HuH-7.5 (cell line): ENCODE measurements at regions not wholly inside any gene's neighbourhood (a gene's known extent, or its start where the extent isn't known, plus 50 kb on each side); places are given as distances from the start of the nearest gene placed in this dataset.
"Not testable (repeated sequence)": the region's sequence is repeated elsewhere in the genome, so short reads cannot be mapped to it uniquely, and the experiment has no call there.

Source experiments
- DNase-seq: peaks from one replicate; pipeline ENCODE4 v3.0.0; 2011; ENCODE audit warnings: low spot score

DNA sequence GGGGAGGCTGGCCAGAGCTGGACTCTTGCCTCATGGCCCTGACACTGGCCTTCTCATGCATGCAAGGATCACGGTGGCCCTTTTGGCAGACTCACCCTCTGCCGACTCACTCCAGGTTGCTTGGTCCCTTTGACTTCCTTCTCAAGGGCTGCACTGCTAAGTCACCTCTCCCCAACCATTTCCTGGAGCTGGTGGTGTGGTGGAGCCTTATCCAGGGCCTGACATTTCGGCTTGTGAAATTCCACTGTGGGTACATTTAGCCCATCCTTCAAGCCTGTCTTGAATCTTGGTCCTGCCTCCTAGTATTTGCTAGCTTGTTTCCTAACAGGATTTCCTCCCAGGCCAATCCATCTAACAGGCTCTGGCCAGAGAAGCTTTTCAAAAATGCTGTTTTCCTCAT lies 52.6 kb upstream of the JUN start:
- DNase-seq, result no peak

DNA sequence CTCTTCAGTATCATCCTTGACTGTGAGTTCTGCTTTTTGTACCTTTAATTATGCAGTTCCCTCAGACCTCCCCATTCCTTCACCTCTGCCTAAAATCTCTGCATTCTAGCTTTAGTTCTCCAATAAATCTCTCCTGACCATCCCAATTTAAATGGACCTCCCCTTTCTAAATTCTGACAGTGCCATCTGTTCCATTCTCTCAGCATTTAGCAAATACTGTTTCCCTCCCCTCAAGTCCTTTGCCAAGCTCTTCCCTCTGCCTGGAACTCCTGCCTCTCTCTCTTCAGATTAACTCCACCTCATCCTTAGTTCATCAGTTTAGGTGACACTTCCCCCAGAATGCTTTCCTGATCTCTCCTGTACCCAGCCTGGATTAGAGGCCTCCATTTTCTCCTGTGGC lies 54.0 kb upstream of the JUN start:
- DNase-seq, result no peak

DNA sequence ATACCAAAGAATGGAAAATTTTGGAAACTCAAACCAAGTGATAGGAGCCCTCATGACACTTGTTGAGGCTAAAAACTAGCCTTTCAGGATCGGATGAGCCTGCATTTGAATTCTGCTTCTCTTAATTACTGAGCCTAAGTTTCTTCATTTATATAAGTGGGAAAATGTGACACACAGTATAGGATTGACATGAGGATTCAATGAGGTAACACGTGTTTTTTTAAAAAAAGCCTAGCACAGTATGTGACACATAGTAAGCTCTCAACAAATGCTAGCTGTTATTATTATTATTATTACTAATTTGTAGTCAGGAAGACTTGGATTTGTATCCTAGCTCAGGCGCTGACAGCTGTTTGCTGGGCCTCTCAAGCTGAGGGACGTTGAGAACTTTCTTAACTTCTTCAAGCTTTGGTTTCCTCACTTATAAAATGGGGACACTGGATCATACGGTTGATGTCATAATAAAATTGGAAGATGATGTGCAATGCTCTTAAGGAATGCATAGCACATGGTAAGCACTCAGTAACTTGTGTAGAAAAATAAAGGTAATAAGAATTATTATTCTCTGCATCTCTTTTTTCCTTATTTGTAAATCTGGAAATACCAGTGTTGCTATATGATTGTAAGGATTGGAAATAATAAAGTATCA lies 55.4 kb upstream of the JUN start:
- DNase-seq, result no peak

DNA sequence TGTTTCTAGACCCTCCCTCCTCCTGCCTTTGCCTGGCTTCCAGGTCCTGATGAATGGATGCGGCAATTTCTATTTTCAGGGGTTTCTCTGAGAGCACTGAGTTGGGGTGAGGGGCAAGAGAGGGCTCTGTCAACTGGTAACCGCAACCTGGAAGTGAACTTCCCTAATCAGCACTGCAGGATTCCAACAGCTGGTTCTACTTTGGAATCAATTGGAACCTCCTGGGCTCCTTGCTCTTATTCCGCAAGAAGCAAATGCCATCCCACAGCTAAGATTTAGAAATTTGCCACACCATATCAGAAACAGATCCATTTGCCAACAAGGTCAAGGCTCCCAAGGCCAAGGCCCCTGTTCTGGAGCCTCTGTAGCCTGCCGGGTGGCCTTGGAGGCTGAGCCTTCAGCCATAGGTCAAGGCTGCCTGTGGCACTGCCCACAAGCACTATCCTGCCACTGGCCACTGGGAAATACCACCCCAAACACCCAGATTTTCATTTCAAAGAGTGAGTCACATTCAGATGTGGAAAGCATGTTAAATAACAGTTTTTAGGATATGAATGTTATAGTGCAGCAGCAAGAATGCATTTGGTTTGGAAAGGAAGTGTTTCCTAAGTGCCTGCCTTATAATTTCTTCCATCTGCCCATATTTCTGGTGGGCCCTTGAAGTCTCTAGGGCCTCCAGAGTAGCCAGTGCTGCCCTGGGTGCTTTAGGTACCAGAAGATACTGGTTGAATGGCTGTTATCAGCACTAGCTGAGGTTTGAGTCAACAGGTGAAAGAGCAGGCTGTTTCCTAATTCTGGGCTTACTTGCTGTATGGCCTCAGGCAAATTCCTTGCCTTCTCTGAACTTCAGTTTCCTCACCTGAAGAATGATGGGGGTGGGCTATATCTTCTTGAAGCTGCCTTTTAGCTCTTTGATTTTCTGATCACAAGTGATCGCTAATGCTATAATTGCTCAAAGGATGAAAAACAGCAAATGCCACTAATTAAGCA lies 56.3 kb upstream of the JUN start:
- no peak for DNase-seq

DNA sequence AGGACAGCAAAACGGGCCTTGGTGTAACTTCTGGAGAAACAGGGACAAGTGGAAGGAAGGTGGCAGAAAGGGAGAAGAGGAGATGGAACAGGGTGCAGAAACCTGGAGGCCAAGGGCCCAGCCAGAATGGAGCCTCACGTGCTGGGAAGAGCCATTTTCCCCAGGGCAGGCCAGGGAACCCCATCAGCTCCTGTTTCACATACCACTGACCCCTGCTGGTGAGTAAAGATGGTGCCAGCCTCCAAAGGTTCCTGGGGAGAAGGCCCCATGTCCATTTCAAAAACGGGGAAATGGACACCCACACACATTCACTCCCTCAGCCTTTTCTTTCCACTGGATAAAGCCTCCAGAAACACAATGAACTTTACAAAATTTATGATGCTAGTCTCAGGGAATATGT lies 57.6 kb upstream of the JUN start:
- DNase-seq, result no peak

DNA sequence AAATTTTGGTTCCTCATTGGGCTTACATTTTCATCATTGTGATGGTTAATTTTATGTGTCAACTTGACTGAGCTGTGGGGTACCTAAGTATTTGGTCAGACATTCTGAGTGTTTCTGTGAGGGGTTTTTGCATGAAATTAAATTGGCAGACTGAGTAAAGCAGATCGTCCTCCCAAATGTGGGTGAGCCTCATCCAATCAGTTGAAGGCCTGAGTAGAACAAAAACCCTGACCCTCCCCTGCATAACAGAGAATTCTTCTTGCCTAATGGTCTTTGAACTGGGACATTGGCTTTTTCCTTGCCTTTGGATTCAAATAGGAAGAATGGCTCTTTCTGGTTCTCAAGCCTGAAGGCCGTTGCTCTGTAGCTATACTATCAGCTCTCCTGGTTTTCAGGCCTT lies 59.1 kb upstream of the JUN start:
- no peak for DNase-seq

DNA sequence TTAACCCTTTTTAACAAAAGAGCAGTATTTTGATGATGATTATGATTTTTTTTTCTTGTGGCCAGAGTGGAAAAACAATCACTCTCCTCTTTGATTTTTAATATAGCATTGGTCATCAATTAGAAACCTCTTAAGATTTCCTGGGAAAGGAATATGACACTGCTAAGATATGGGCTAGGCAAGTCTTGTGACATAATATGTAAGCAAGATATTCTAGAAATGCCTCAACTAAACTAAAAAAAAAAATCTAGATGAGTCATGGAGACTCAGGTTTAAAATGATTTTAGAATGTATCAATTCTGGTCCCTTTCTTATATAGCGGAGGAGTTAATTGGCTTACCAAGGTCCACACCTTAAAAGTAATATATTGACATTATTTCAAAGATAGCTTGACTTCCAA lies 60.3 kb upstream of the JUN start:
- DNase-seq, result no peak

DNA sequence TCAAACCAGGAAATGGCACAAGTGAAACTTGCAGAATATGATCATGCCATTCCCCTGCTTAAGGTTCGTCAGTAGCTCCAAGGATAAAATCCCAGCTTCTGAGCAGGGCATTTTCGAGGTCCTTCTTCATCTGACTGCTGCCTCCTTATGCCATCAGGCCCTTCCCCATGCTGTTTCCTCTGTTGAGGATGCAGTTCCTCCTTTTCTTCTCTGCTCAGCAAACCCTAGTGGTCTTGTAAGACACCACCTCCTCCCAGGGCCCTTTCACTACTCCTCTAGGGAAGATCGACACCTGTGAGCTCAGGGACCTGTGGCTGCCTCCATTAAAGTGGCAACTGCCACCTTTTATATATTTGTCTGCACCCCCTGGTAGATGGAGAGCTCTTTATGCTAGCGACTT lies 62.1 kb upstream of the JUN start:
- no peak for DNase-seq

DNA sequence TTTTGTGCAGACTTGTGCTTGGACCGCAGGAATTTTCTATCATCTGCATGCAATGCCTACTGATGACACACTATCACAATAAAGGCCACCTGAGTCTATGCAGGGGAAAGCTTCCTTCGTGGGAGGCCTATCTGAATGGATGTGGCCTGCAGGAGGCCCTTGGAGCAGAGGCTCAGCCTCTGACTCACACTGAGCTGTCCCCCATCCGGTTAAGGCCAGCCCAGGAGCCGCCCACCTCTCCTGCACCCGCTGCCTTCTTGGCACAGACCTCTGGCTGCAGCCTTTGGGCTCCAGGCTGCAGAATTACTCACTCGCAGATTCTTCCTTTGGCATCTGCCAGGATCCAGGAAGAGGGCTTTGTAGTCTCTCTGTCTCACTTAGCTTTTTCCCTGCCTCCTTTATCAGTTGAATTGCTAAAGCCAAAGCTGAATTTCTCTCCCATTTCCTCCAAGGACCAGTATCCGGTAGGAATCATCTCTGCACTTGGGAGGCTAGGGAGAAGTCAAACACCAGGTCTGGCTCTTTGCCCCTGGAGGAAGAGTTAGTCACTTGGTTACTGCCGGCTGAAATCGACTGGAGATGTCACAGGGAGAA lies 65.1 kb upstream of the JUN start:
- DNase-seq, result no peak

DNA sequence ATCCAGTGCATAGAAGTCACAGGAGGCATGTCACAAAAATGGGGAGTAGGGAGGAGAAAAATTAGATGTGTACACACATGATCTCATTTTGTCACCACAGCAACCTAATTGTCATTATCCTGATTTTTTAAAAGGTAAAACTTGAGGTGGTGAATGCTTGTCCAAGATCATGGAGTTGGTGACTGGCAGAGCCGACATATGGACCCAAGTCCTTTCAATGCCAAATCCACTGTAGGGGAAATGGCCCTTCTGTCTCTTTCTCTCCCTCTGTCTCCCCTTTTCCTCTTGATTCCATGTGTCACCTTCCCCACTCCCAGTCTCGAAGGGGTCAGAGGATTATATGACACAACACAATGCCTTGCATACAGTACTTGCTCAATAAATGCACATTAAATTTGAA lies 65.7 kb upstream of the JUN start:
- no peak for DNase-seq

DNA sequence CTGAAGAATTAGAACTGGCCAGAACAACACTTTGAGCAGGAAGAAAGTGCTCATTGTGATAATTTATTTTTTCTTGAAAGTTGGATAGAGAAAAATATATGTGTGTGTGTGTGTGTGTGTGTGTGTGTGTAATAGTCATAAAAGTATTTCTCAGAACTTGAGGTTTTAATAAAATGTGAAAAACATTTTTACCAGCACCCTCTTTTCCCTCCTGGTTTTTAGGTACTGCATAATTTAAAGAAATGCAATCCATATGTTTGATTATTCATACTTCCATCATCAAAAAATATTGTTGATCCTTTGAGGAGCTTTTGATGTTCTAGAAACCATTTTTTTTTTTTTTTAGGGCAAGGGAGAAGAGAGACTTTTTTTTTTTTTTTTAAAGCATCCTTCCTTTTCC lies 66.8 kb upstream of the JUN start:
- DNase-seq, result no peak

DNA sequence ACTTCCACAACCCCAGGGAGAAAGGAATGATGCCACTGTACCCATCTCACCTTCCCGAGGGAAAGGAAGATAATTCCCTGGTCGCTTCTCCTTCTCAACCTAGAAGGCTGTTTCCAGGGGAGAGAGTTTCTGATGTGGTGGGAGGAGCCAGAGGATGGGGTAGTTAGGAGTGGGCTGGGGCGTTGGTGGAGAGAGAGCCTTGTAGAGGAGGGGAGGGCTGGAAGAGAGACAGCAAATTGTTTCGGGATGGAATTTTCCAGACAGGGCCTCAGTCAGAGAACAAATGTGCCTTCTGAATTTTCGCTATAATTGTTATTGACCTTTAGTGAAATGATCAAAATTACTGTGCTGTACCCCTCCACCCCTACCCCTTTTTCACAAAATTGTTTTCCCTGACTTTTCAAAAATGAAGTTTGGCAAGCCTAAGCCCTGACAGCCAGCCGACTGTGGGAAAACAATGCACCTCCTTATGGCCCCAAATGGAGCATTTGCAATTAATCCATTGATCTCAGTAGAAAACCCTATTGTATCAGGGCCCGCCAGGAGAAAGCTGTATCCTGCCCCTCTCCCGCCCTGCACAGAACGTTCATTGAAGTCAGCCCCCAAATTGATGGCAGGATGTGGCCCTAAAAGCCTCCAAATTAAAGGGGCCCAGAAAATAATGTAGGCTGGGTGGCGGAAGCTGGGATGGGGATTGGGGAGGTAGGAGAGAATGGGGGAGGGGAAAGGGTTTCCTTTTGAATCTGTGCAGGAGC lies 69.1 kb upstream of the JUN start:
- no peak for DNase-seq

DNA sequence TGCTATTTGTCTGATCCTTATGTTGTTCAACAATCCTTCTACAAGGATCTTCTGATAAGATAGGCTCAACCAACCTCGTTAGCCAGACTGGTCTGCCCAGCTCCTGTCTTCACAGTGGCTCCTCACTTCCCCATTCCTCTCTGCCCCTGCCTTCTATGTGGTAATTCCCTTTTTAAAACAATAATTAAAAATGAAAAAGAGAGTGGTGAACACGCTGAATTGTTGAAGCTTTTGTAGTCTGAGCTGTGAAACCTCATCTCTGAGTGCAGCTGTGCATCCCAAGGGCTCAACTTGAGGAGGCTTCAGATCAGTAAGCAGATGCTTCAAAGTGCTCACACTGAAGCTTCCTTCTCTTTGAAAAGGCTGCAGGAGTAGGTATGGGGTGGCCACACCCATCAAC lies 70.7 kb upstream of the JUN start:
- DNase-seq, result no peak

DNA sequence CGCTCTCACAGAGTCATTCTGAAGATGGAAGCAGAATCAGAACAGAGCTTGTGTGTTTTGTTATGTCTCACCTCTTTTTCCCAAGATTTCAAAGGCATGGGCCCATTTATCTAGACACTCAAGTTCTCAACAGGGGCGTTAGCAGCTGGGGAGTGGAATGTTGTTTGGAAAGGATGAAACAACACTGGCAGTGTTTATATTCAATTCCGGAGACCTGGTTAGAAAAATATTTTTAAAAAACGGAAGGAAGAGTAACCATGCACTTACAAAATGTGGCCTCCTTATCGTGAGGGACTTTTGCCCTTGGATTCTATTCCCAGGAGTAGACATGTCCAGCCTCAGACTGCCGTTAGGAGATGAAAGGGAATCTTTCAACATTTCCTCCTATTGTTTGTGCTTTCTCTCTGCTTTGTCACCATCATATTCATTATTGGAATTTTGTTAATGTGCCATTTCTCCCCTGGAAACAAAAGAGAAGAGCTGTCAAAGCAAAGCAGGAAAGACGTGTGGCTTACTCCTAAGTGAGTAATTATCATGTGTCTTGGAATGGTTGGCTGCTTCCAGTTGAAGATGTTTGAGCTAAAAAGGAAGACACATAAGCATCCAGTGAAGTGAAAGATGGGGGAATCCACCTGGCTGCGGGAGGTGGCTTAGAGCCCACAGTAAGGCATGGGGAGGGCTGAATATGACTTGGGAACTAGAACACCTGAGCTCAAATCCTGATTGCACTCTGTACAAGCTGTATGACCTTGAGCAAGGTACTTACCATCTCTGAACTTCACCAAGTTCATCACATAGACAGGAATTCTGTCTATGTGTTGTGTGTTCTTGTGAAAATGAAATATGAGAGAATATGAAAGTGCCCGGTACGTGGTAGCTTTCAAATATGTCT lies 71.7 kb upstream of the JUN start:
- no peak for DNase-seq

DNA sequence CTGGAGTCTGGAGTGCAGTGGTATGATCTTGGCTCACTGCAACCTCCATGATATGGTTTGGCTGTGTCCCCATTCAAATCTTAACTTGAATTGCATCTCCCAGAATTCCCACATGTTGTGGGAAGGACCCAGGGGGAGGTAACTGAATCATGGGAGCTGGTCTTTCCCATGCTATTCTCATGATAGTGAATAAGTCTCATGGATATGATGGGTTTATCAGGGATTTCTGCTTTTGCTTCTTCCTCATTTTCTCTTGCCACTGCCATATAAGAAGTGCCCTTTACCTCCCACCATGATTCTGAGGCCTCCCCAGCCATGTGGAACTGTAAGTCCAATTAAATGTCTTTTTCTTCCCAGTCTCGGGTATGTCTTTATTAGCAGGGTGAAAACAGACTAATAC lies 72.4 kb upstream of the JUN start:
- not testable (repeated sequence) for DNase-seq

DNA sequence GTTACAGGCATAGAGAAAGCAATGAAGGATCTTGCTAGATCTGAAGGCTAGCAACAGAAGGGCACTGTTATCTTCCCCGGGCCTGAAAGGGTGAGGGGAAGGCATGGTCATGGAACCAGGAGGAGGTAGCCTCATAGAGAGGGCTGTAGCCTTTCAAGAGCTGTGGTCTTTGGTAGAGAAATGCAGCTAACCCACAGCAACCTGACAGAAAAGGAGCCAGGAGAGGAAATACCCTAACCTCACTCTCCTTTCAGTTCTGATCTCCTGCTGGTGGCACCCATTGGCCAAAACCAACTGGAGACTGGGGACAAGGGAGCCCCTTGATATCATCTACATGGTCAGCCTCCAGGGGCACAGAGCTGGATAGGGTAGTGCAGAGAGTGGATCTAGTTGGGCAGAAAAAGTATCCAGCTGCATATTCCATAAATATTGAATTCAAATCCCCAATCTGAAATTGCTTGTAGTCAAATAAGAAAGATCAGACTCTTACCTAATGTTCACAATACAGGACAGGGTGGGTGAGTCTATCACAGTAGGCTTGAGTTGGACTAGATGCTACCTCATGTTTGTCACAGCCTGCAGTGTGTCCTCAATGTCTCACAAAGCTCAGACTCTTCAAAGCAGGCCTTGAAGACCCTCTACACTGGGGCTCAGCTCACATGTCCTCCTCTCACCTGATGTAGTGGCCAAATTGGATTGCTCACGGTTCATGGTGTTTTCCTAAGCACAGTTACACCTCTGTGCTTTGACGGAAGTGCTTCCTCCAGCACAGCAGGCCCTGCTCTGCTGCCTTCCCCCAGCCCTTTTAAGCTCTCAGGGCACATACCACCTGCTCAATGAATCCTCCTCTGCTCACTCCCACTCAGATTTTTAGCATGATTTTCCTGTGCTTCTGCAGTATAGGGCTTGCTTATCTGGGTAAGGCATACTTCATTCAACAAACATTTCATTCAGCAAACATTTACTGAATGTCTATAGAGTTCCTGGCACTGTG lies 74.1 kb upstream of the JUN start:
- no peak for DNase-seq

DNA sequence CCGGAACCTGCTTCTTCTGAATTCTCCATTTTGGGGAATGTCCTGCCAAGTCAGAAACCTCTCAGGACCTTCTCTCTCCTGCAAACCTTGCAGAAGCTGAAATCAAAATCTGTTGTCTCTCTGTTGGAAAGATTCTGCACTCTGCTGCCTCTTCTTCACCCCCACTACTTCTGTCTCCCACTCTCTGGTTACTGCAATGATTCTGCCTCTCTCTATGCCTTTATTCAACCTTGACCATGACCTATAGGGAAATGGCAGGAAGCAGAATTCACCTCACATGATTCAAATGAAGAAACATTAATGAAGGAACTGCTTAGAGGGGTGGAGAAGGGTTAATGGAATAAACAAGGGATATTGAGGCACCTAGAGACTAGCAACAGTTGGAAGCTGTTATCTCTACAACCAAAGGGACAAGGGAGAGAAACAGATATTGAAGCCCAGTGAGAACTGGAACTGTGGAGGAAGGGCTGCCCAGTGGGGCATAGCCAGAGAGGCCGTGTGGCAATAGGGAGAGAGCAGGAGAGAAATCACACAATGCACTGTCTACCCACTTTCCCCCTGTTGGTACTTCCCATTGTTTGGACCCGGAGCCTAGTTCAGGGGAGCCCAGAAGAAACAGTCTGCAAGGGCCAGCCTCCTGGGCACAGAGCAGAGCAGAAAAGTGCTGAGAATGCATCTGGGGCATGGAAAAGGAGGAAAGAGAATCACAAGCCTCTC lies 76.1 kb upstream of the JUN start:
- no peak for DNase-seq

DNA sequence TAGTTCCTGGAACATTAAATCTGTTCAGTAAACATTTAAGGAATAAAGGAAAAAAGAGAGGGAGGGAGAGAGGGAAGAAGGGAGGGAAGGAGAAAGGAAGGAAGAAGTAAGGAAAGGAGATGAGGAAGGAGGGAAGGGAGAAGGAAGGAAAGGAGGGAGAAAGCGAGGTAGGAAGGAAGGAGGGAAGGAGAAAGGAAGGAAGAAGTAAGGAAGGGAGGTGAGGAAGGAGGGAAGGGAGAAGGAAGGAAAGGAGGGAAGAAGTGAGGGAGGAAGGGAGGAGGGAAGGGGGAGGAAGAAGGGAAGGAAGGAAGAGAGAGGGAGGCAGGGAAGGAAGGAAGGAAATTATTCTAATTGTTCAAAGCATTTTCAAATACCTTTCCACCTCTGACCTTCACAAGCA lies 77.2 kb upstream of the JUN start:
- no peak for DNase-seq

DNA sequence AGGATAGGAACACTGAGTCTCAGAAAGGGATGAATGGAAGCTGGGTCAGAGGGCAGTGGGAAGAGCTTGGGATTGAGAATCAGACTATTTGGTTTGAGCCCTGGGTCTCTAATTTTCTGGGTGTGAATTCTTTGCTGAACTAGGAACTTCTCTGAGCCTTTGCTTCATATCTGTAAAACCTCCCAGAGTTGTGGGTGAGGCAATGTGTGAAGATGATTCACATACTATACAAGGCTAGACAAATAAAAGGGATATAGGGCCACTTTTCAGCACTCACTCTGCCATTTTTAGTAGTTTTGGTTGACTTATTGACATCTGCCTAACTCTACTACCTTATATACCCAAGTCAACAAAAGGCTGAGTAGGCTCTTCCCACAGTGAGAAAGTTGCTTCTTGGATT lies 77.7 kb upstream of the JUN start:
- no peak for DNase-seq
